Ovary (tissue), 1 donor: ENCODE measurements at regions not wholly inside any gene's neighbourhood (a gene's known extent, or its start where the extent isn't known, plus 50 kb on each side); places are given as distances from the start of the nearest gene placed in this dataset.

Source experiments
- EP300 ChIP-seq: sonication (generic); formaldehyde crosslinking; IDR thresholded peaks from one replicate; pipeline ENCODE4 v1.6.1; 2017; ENCODE audit warnings: antibody characterized with exemption
- POLR2A ChIP-seq: fragments of 450-650 bp; IDR thresholded peaks from one replicate; pipeline ENCODE4 v1.6.1; 2017; ENCODE audit warnings: antibody characterized with exemption, mild to moderate bottlenecking, moderate library complexity

DNA sequence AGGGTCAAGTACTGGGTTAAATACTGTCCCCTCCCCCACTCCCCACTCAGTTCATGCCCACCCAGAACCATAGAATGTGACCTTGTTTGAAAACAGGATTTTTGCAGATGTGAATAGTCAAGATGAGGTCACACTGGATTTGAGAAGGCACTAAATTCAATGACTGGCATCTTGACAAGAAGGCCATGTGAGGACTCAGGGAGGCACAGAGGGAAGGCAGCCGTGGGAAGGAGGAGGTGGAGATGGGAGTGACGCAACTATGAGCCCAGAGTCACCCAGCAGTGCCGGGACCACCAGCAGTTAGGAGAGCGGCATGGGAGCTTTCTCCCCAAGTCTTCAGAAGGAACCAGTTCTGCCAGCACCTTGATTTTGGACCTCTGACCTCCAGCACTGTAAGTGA, 257.3 kb downstream of the BCL2 start:
- no peak for TF ChIP-seq EP300
- TF ChIP-seq POLR2A = no peak
